ENCODE measurements at regions not wholly inside any gene's neighbourhood (a gene's known extent, or its start where the extent isn't known, plus 50 kb on each side); places are given as distances from the start of the nearest gene placed in this dataset.
A peak's percentile ranks its signal among the peaks of the same experiment; 100 is the strongest.

DNA sequence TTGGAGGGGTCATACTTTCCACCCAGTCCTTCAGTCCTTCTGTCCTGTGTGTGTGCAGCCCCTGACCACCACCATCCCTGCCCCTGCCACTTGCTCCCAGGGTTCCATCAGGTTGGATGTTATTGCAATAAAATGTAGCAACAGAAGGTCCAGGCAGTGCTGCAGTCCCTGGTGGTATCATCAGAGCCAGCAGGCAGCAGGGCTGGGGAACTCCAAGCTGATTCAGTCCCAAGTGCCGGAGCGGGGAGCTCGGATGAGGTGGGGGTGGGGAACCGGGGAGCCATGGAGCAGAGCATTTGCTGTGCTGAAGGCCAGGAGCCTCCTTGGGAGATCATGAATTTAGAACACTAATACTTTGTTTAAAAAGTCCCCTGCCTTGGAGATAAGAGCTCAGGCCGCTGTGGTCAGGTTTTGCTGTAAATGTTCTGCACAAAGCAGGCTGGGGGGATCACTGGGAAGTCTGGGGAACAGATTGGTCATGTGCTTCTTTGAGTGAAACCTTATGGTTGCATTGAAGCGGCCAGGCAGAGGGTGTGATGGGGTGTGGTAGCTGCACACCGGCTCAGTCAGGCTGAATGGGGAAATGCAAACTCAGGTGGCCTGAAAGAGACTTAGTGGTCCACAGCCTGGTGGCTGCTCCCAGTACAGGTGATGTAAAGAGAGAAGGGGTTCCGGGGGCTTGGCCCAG, 225.9 kb downstream of the SEC14L1 start:
- peak; percentile 43 for DNase-seq

DNA sequence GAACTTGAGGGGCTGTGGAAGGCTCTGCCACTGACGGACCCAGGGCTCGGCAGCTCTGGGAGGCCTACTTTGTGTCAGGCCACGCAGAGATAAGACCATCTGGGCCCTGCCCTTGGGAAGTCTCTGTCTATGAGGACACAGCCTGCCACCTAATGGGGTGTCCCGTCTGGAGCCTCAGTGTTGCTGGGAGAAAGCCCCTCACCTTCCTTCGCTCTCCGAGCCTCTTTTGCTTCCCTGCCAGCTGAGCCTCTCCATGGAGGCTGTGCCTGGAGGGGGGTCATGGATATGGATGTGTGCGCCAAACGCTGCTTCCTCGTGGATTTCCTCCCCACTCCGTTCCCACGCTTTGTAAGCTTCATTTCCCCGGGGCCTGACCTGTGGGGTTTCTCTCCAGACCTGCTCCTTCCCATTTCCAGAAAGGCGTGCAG, 228.8 kb downstream of the SEC14L1 start:
- no peak for DNase-seq

DNA sequence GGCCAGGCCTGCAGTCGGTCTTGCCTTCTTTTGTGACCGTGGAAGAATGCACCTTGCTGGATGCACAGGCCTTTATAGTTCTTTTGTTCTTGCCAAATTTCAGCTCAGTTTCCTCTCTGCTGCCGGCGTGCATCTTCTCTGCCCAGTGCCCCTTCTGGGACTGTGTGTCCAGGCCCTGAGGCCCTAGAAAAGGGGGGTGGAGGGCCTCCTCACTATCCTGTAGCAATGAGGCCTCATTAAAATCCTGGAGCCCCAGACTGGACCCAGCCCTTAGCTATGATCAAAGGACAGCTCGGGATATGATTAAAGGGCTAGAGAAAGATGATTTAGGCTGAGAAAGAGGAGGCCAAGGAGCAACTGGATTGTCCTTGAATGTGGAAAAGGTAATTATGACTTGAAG, 229.8 kb downstream of the SEC14L1 start:
- DNase-seq: no peak

DNA sequence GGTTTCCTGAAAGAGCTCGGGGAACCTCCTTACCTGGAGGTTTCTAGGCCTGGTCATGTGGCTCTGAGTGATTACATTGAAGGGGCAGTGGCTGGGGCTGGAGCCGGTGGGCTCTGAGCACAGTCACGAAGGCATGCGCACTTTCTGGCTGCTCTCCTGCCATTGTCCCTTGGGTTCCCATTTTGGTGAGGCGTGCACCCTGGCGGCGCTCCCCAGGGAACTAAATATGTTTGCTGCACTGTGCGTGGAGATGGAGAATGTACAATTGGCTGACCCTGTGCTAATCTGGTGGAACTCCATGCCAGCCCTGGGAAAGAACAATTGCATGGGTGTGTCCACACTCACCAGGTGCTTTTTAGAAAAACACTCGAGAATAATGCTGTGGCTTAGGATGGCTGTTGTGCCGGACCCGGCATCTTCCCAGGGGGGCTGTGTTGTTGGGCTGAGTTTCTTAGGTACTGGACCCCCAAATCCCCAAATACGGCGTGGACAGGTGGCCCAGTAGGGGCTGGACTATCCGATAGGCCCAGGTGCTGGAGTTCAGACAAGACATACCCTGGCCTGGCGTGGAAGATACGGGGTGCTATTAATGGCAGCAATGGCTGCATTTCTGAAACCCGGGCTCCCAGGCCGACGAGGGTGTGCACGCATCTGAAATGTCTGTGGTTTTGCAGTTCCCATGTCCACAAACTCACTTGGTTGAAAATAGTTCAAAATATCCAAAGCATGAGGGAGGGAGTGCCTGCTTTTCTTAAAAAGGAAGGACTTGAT, 230.5 kb downstream of the SEC14L1 start:
- DNase-seq: no peak

DNA sequence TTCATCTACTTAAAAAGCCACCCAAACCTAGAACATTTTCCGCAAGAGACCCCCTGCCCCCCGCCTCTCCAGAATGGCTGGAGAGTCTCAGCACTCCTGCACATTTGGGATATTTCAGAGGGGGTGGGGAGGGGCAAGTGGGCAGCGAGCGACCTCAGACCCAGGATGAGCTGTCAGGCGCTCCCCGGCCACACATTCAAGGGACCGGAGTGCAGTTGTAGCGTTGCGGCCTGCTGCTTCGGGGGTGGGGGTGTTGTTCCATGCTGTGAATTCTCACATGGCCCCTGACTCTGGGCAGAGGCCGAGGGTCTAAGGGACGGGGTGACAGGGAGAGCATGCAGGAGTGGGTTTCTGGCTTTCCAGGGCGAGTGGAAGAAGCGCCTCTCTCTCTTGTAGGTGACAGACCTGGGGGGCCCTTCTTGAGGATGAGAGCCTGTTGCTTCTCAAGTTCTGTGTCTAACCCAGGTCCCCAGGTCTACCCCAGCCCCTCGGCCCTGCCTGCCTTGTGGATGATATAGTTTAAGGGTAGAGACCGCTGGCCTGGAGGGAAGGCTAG, 231.2 kb downstream of the SEC14L1 start:
- DNase-seq: no peak

DNA sequence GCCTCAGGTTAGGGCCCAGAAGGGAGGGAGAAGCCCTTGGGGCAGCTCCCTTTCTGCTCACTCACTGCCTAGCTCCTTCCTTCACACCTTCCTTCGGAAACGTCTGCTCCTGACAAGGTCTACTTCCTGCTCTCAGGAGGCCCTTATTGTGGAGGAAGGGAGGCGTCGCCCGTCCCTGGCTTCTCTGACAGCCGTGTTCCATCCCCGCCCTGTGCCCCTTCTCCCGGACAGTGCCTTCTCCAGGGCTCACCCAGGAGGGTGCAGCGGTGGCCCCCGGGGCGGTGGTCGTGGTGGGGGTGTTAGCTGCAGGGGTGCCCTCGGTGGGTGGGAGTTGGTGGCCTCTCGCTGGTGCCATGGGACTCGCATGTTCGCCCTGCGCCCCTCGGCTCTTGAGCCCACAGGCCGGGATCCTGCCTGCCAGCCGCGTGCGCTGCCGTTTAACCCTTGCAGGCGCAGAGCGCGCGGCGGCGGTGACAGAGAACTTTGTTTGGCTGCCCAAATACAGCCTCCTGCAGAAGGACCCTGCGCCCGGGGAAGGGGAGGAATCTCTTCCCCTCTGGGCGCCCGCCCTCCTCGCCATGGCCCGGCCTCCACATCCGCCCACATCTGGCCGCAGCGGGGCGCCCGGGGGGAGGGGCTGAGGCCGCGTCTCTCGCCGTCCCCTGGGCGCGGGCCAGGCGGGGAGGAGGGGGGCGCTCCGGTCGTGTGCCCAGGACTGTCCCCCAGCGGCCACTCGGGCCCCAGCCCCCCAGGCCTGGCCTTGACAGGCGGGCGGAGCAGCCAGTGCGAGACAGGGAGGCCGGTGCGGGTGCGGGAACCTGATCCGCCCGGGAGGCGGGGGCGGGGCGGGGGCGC, 231.9 kb downstream of the SEC14L1 start:
- DNase-seq: no peak

DNA sequence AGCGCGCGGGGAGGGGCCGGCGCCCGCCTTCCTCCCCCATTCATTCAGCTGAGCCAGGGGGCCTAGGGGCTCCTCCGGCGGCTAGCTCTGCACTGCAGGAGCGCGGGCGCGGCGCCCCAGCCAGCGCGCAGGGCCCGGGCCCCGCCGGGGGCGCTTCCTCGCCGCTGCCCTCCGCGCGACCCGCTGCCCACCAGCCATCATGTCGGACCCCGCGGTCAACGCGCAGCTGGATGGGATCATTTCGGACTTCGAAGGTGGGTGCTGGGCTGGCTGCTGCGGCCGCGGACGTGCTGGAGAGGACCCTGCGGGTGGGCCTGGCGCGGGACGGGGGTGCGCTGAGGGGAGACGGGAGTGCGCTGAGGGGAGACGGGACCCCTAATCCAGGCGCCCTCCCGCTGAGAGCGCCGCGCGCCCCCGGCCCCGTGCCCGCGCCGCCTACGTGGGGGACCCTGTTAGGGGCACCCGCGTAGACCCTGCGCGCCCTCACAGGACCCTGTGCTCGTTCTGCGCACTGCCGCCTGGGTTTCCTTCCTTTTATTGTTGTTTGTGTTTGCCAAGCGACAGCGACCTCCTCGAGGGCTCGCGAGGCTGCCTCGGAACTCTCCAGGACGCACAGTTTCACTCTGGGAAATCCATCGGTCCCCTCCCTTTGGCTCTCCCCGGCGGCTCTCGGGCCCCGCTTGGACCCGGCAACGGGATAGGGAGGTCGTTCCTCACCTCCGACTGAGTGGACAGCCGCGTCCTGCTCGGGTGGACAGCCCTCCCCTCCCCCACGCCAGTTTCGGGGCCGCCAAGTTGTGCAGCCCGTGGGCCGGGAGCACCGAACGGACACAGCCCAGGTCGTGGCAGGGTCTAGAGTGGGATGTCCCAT, 232.8 kb downstream of the SEC14L1 start:
- DNase-seq: no peak

DNA sequence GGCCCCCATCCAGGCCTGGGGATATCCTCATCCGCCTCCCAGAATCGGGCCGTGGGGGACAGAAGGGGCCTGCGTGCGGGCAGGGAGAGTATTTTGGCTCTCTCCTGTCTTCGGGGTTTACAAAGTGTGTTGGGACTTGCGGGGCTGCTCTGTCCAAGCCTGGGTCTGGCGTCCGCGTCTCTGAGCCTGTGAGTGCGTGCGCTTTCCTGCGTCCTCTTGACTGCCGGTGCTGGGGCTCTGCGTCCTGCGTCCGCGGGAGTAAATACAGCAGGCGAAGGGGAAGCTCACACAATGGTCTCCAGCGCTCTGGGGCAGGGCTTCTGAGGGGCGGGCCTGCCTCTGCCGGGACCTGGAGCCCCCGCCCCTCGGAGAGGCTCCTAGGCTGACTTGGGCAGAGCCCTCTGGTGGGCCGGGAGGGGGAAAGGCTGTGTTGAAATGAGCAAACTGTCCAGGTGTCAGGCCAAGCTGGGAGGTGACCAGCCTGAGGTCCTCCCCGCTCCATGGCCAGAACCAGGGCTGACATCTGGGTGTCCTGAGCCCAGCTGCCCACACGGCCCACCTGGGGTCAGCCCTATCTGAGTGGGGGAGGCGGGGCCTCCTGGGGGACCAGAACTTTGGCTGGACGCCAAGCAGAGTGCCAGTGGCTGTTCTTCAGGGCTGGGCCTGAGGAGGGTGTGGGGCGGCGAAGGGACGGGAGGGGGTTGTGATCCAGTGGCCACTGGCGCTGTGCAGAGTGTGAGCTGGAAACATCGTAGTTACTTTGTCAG, 233.6 kb downstream of the SEC14L1 start:
- no peak for DNase-seq

DNA sequence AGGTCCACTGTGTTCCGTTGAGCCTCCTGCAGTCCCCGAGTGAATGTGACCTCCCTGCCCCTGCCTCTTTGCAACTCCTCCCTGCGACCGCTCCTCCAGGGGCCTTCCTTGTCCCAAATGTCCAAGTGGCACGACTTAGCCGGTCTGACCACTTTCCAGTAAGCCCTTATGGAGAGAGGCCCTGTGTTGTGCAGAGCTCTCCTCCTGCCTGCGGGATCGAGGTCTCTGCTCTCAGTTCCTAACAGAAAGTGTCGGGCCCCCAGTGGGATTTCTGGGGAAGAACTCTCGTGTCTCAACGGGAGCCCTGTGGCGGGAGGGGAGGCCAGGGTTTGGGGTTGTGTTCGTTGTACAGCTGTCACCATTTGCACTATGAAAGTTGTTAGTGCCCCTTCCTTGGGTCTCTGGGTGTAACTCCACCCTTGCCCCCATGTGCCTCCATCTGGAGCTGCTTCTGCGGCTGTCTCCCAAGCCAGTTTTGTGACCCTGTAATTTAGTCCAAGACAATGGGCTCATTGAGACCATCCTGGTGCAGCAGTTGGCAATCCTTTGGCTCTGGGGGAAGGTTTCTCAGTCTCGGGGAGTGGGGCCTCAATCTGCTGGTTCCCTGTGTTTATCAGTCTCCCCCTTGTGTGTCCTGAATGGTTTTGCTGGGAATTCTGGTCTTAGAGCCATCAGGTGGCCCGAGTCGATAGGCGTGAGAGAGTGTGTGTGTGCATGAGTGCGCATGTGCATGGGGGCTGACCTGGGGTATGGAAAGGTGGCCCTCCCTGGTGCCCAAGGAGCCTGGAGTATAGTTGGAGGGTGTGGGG, 234.5 kb downstream of the SEC14L1 start:
- DNase-seq: no peak

DNA sequence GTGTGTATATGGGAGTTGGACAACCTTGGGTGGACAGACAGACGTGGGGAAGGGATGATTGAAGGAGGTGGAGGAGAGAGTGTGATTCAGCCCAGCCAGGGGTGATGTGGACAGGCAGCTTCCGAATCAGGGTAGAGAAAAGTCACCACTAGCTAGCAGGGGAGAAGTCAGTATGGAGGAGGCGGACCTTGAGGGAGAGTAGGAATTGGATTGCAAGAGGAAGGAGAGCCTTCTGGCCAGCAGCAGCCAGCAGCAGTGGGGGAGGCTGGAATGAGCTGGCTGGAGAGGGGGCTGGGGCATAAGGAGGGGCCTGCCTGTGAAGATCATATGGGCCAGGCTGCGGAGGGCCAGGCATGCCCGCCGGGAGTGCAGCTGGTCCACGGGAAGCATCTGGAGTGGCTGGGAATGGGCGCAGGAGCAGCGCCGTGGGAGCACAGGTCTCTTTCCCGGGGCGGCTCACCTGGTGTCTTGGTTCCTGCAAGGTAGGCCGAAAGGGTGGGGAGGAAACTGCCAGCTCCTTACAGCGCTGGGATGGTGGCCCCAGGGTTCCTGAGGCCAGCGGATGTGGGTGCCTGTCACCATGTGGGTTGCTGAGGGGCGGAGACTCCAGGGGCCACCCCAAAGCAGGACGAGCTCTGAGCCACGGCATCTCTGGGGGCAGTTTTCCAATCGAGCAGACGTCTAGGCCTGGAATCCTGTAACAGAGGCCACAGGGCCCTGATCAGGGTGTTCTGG, 235.3 kb downstream of the SEC14L1 start:
- no peak for DNase-seq

DNA sequence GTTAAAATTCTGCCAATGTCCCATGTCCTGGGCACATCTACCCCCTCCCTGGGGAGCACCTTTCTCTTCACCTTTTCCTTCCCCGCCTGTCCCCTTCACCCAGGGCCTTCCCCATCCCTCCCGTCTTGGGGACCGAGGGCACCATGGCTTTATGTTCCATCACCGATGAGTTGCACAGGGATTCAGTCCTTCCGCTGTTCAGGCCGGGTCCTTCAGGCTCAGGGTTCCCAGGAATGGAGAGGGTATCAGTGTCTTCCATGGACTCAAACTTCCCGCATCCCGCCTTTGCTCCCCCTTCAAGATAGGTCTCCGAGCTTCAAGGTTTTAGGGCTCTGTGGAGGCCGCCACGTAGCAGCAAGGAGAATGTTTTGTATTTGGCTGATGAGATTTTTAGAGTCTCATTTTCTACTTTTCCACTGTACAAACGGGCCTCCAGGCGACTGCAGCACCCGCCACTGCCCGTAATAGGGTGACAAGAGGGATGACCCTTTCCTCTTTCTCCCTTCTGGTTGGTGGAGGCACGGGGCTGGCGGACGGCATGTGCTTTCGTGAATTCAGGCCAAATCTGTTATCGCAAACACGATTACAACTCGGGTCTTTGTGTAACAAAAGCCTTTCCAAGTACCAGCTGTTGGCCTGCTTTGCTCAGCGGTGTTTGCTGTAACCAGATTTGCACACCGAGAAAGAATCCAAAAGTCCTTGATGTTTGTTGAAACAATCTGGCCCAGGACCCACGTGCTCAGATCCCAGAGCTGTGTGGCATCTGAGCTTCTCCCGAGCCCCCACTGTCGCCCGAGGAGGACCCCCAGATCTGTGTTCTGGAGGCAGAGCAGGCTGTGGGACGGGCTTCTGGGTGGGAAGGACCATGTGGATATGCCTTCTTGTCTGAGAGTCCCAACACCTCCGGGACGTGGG, 236.3 kb downstream of the SEC14L1 start:
- peak; percentile 54 for DNase-seq

DNA sequence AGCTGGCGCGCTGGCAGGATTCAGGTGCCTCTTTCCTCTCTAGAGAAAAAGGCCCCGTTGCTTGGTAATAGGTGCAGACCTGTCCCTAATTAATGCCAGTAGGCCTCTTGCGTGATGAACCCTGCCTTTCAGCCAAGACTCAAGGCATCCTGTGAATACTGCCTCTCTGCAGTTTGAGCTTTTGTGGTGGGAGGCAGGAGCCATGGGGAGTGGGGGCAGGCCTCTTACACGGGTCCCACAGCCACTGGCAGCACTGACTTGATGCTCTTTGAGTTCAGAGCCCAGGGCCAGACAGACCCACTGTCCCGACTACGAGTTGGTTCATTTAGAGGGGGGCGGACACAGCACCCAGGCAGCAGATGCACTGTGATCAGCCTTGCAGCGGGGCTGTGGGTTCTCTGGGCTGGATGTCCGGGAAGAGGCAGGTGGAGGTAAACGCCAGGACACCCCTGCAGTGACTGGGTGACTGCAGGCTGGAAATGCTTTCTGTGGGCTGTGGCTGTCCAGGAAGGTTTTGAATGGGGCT, 237.0 kb downstream of the SEC14L1 start:
- DNase-seq: no peak

DNA sequence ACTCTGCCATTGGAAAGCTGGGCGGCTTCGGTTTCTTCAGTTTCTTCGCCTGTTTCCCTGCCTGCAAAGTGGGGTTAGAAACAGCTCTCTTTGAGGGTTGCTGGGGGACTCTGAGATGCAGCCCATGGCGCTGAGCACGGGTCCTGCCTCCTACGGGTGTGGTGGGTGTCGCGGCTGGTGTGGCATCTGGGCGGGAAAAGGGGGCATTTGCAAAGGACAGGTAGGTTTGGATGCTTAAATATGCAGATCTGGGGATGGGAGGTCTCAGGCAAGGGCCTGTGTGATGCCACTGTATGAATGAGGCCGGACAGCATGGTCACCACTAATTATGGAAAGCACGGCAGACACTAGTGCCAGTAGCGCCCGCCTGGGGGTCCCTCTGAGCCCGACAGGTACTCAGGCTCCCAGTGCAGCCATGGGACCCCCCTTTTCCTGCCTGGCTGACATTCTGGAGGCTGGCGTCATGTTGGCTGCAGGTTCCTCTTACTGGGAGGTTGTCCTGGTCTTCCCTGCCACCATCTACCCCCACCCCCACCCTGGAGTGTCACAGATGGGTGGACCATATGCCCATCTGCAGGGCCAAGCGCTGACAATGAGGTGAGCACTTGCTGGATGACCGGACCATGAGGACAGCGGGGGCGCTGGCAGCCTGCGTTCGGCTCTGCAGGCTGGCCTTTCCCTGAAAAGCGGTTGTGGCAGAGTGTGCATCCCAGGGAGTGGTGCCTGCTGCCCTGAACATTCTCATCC, 237.7 kb downstream of the SEC14L1 start:
- peak; percentile 59 for DNase-seq

DNA sequence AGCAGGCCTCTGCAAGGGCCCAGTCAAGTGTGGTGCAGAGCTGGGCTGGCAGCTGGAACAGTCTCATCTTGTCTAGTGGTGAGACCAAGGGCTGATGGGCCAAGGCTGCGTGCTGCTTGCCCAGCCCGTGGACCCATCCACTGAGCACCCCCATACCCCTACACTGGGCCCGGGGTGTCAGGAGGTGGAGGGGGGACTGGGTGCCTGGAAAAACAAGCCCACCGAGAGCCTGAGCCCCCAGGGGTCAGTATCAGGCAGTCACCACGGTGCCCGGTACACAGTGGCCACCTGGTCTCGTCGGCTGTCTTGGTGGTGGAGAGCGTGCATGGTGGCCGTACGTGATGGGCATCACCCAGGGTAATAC, 238.3 kb downstream of the SEC14L1 start:
- DNase-seq: no peak

DNA sequence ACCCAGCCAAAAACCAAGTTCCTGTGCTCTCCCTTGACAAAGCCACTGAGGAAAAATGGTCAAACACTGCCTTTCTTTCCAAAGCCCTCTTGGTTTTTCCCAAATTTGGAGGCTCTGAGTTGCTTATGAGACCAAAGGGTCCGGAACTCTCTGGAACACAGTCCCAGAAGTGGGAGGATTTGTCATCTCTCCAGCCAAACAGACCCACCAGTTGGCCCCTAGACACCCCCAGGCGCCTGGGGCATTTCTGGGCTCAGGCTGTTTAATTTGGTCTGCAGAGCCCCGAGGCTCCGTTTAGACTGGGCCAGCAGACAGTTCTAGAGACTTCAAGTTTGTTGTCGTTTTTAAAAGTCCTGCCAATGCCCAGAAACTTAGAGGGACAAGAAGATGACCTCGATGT, 239.1 kb downstream of the SEC14L1 start:
- DNase-seq: no peak

DNA sequence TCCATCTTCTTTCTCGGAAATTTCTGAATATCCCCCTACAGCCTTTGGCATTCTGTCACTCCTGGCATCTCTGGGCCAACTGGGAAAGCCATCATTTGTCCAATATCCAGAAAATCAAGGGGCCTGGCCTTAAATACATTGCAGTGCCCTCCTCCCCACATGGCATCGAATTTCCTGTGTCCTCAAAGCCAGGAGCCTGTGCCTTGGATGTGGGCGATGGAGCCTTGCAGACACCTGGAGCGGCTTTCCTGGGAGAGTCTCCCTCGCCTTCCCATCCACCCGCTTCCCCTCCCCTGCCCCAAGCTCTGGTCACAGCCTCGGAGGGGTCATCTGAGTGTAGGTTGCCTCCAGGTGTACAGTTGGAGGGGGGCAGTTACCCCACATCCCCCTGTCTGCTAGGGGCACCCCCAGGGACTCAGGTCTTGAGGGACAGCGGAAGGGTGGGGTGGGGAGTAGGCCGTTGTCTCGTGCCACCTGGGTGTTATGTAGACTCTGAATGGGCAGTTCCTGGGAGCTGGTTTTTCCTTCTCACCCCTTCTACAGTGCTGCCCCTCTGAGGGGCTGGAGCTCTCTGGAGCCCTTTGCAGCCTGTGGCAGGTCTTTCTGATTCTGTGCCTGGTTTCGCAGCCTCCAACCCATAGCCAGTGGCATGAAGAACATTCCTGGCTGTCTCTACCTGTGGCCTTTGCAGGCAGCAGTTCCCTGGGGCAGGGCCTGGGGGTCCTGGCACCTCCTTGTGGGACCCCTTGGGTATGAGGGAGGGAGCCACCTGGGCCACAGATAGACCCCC, 239.8 kb downstream of the SEC14L1 start:
- DNase-seq: no peak

DNA sequence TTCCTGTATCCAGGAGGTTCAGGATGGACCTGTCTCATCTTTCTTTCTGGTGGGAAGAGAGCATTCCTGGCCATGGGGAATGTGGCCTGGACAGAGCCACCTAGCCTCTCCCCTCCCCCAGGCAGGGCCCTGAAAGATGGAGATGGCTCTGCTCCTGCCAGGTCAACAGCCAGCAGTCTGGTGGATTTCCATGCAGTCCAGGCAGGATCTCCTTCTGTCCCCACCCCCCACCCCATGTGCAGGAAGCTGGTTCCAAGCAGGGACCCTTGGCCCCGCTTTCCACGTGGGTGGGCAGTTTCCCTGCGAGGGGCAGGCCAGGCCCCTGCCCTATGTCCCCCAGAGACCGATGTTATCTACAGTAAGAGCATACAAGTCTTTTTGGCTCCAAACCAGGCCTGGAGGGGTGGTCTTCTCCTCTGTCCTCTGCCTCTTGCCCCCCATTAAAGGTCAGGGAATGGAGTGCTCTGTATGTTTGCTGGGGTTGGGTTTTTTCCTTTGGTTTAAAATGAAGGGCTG, 240.5 kb downstream of the SEC14L1 start:
- no peak for DNase-seq
